Mucosa of rectum (tissue), 2 donors: ENCODE measurements at regions not wholly inside any gene's neighbourhood (a gene's known extent, or its start where the extent isn't known, plus 50 kb on each side); places are given as distances from the start of the nearest gene placed in this dataset.
A peak's percentile ranks its signal among the peaks of the same experiment; 100 is the strongest.

Experiments
- H3K27ac ChIP-seq, 2 donors: one replicate each; pipeline ENCODE4 v1.7.0; 2013; ENCODE audit warnings: inconsistent platforms in 2 of 2, low read depth in 2 of 2, low read length in 2 of 2
- H3K27me3 ChIP-seq, 2 donors: one replicate each; pipeline ENCODE4 v1.7.0; 2013; ENCODE audit warnings: low read length in 2 of 2; ENCODE audit not compliant: control insufficient read depth in 2 of 2, insufficient read depth in 2 of 2
- H3K36me3 ChIP-seq, 2 donors: one replicate each; pipeline ENCODE4 v1.7.0; 2013; ENCODE audit warnings: low read length in 2 of 2; ENCODE audit not compliant: control insufficient read depth in 2 of 2, insufficient read depth in 2 of 2
- H3K4me1 ChIP-seq, 2 donors: one replicate each; pipeline ENCODE4 v1.7.0; 2013; ENCODE audit warnings: low read length in 2 of 2, mild to moderate bottlenecking in 1 of 2; ENCODE audit not compliant: control insufficient read depth in 2 of 2, insufficient read depth in 2 of 2
- H3K4me3 ChIP-seq, 2 donors: one replicate each; pipeline ENCODE4 v1.7.0; 2013; ENCODE audit warnings: low read length in 2 of 2
- H3K9ac ChIP-seq, 2 donors: one replicate each; pipeline ENCODE4 v1.7.0; 2013; ENCODE audit warnings: low read length in 2 of 2, low read depth in 1 of 2, mild to moderate bottlenecking in 1 of 2
- H3K9me3 ChIP-seq, 2 donors: one replicate each; pipeline ENCODE4 v1.7.0; 2013; ENCODE audit warnings: low read length in 2 of 2; ENCODE audit not compliant: control insufficient read depth in 2 of 2
- donor health status: healthy.
- donor health status: Normal muscosa, but diverticular disease.

DNA sequence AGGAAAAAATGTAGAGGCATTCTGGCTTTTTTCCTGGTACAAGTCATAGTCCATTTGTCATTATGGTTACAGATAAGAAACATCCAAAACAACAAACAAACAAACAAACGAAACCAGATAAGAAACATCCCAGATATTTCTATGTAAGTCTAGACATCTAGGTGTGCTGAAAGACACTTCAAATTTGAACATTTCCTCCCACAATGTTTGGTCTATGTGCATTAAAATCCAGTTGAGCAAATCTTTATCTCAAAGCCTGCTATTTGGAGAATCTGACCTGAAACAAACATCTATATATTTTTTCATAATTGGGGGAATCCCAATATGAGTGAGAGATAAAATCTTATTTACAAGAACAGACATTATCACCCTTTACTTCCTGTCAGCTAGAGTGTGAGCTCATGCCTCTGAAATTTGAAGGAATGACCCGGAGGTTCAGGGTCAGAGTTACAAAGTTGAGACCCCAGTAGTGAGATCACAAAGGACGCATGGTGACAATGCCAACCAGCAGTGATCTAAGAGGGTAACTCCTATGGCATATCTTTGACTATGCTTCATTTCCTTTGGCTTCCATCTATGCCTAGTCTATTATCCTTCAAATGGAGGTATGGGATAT is 182.9 kb upstream of the ATP1B1 start:
- Histone ChIP-seq H3K27me3 (no peaks in the 10 kb centered on the region), H3K9ac (no peak overlapping the region), H3K4me3 (no peak overlapping the region), H3K4me1 (peaks cover 0 to 3% of the 10 kb centered on the region in 2 donors), H3K36me3 (no peaks in the 10 kb centered on the region), H3K27ac (no peak overlapping the region), H3K9me3 (no peaks in the 10 kb centered on the region)

DNA sequence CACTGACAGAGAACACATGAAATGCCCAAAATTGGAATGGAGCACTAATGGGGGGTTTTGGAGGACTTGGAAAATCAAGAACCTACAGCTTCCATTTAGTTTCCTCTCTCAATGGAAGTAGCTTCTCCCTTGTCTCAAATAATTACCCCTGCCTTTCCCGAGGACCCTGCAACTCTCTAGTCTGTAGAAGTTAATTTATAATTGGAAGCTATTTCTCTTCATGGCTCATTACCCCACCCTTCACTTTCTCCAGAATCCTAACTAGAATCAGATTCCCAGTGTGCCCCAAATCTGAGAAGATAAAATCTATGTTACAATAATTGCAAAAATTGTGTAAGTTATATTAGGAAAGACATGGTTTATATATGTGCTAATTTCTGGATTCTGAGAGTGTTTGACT is 181.5 kb upstream of the ATP1B1 start:
- Histone ChIP-seq H3K36me3 (no peaks in the 10 kb centered on the region), H3K9ac (no peak overlapping the region), H3K27ac (no peak overlapping the region), H3K27me3 (no peaks in the 10 kb centered on the region), H3K4me3 (no peak overlapping the region), H3K9me3 (no peaks in the 10 kb centered on the region), H3K4me1 (peaks cover 0 to 3% of the 10 kb centered on the region in 2 donors)

DNA sequence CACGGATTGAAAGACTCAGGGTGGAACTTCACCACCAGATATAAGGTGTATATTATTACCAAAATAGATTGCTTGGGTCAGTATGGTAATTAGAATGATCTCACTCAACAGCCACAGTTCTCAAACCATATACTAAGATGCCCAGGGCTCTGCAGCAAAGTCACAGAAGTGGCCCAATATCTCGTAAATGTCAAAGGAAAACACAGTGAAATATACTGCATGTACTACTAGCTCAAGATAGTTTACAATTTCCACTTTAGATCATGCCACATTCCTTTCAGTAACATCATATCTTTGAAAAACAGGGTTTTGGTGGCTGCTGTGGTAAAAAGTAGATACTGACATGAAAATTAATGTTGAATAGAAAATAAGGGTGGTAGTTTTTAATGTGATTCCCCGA is 180.3 kb upstream of the ATP1B1 start:
- Histone ChIP-seq H3K9me3 (no peaks in the 10 kb centered on the region), H3K27me3 (no peaks in the 10 kb centered on the region), H3K27ac (no peak overlapping the region), H3K36me3 (no peaks in the 10 kb centered on the region), H3K4me1 (peaks cover 0 to 3% of the 10 kb centered on the region in 2 donors), H3K4me3 (no peak overlapping the region), H3K9ac (no peak overlapping the region)

DNA sequence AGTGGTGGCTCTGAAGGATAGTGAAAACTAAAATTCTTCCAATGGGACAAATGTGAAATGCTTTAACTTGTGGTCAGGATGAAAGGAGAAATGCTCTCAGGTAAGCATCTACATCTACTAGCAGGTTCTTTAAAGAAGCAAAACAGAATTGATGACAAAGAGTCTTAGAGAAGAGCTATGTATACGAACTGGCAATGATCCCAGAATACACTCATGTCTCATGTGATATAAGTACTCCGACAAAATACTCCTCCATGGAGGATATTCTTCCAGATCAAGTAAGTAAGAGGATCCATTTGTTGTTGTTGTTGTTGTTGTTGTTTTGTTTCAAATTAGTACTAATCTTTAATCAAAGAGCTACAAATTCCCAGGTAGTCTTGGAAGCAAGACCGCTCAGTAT is 174.0 kb upstream of the ATP1B1 start:
- Histone ChIP-seq H3K27me3 (no peaks in the 10 kb centered on the region), H3K27ac (no peak overlapping the region), H3K9me3 (no peaks in the 10 kb centered on the region), H3K4me1 (no peaks in the 10 kb centered on the region), H3K36me3 (no peaks in the 10 kb centered on the region), H3K9ac (no peak overlapping the region), H3K4me3 (no peak overlapping the region)

DNA sequence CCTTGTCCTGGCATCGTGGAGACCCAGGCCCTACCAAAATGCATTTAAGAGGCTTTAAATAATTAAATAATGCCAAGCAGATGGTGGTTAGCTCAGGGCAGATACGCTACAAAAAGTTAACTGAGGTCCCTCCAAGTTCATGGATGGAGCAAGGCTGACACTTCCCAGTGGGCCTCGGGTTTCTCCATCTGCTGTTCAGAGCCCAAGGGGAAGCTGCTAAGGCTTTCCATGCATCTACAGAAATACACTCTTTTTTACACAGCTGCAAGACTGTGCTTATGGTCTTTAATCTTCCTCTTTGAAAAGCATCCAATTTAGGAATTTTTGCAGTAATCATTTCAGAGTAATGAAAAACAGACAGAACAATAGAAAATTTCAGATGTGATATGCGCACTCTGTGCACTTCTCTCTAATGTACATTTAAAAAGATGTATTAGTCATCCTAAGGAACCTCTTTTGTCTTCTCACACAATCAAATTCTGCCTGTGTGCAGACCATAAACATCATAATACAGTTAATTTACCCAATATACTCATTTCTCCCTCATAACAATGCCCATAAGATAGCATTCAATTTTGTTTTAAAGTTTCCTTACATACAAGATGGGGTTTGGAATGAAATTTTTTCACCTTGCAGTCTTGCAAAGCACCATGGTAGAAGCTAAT is 173.2 kb upstream of the ATP1B1 start:
- Histone ChIP-seq H3K27ac (no peak overlapping the region), H3K4me1 (no peaks in the 10 kb centered on the region), H3K4me3 (no peak overlapping the region), H3K9me3 (no peaks in the 10 kb centered on the region), H3K36me3 (no peaks in the 10 kb centered on the region), H3K27me3 (no peaks in the 10 kb centered on the region), H3K9ac (no peak overlapping the region)

DNA sequence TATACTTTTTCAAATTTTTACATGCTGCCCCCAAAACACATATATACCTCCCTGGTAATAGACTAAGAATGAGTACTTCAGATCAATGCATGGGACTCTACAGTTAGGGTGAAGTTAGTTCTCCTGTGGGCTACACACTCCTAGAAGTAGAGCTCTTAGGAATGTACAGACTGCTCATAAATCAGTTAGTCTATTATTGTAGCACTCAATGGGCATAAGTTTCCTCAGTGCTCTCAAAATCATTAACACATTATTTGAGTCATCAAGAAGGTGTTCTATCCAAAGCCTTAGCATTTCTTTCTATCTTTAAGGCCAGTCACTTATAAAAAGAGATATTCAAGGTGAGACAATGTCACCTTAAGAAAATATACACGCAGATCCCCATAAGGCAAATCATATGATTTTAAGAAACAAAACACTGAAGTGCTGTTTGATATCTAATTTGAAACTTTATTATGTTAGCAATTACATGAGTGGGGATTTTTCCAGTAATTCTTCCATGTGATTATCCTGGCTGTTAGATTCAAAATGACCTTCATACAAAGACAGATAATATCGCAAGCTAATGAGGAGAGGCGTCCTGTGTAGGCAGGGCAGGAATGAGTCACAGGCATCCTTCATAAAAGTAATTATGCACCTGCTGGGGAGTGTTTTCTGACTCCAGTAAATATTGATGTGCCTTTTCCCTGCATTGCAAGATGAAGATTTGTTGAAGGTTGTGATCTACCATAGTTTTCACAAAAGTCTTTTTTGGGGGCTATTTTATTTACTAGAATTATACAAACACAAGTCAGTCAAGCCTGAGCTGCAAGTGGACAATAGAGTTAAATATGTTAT is 167.2 kb upstream of the ATP1B1 start:
- Histone ChIP-seq H3K9me3 (no peaks in the 10 kb centered on the region), H3K4me1 (peaks cover 0 to 2% of the 10 kb centered on the region in 2 donors), H3K36me3 (no peaks in the 10 kb centered on the region), H3K27ac (peak overlapping the region; percentile 20 to 22), H3K4me3 (no peak overlapping the region), H3K27me3 (no peaks in the 10 kb centered on the region), H3K9ac (peak overlapping the region in 1 of 2 donors; percentile 12)

DNA sequence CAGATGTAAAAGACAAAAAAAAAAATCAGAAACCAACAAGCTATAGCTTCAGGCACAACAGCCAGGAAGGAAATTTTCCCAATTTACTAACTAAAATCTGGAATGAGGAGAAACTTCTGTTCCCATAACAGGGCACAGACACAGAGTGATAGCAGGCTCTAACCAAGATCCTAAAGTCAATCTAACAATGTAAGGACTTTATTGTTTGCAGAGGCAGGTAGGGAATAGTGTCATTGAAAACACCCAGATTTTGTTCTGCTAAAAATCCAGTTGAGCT is 166.6 kb upstream of the ATP1B1 start:
- H3K4me3 ChIP-seq: no peak overlapping the region
- H3K36me3 ChIP-seq: no peaks in the 10 kb centered on the region
- H3K27me3 ChIP-seq: no peaks in the 10 kb centered on the region
- H3K4me1 ChIP-seq: peaks cover 0 to 2% of the 10 kb centered on the region in 2 donors
- no peak overlapping the region for H3K9ac ChIP-seq
- no peaks in the 10 kb centered on the region for H3K9me3 ChIP-seq
- H3K27ac ChIP-seq: peak overlapping the region; percentile 20 to 22

DNA sequence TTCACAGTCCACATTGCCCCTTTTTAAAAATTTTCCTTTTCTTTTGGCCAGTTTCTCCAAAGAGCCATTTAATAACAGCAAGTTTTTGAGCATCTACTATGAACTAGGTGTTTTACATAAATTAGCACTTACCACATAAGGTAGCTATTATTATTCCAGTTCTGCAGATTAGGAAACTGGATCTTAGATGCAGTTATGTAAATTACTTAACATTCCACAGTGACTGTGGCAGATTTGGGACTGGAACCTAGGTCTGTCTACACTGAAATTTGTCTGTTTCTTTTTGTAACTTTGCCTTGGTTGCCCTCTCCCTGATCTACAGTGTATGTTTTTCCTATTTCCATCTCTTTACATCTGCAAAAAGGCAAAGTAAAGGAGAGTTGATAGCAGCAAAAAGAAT is 164.8 kb upstream of the ATP1B1 start:
- H3K4me3 ChIP-seq: no peak overlapping the region
- no peaks in the 10 kb centered on the region for H3K9me3 ChIP-seq
- no peak overlapping the region for H3K27ac ChIP-seq
- H3K27me3 ChIP-seq: no peaks in the 10 kb centered on the region
- no peak overlapping the region for H3K9ac ChIP-seq
- H3K36me3 ChIP-seq: no peaks in the 10 kb centered on the region
- H3K4me1 ChIP-seq: peaks cover 3 to 6% of the 10 kb centered on the region in 2 donors

DNA sequence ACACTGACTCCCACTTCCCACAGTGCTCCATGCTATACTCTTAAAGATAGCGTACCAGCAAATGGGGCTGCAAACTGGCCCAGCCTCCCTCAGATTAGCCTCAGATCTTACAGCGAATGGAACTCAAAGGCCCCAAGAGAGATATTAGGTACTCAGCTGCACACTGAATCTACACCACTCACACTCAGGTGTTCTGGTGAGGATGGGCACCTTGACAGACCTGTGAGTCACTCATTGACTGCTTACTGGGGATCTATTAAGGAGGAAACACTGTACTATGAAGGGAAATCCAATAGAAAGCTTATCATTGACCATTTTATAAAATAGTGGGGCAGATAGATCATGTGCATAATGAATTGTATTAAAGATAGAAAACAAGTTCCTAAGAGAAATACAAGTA is 164.3 kb upstream of the ATP1B1 start:
- Histone ChIP-seq H3K4me3 (no peak overlapping the region), H3K4me1 (peaks cover 3 to 6% of the 10 kb centered on the region in 2 donors), H3K36me3 (no peaks in the 10 kb centered on the region), H3K9ac (no peak overlapping the region), H3K27me3 (no peaks in the 10 kb centered on the region), H3K27ac (no peak overlapping the region), H3K9me3 (no peaks in the 10 kb centered on the region)

DNA sequence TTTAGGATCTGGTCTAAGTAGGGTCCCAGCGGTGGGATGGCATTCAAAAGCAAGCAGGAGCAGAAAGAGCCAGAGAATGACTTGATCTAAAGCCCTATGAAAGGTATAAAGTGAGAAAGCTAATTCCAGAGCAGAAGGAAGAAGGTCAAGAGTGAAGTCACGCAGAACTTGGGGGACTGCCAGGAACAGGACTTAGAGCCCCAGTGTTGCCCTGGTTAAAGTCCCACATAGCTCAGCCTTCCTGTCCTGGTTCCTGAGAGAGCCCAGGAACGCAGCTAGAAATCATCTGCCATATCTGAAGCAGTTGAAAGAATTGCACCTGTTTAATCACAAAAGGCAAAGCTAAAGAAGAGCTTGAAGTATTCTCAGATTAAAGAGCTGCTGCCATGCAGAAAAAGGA is 160.6 kb upstream of the ATP1B1 start:
- H3K9me3 ChIP-seq: no peaks in the 10 kb centered on the region
- no peaks in the 10 kb centered on the region for H3K36me3 ChIP-seq
- H3K27ac ChIP-seq: no peak overlapping the region
- H3K4me3 ChIP-seq: no peak overlapping the region
- H3K9ac ChIP-seq: no peak overlapping the region
- H3K27me3 ChIP-seq: no peaks in the 10 kb centered on the region
- peaks cover 3 to 4% of the 10 kb centered on the region in 2 donors for H3K4me1 ChIP-seq
